NCI-H1092 treated with DMSO at 0.1 percent for 48 hours (cell line): ENCODE measurements at regions not wholly inside any gene's neighbourhood (a gene's known extent, or its start where the extent isn't known, plus 50 kb on each side); places are given as distances from the start of the nearest gene placed in this dataset.

Source experiments
- DNase-seq: peaks from one replicate; lab custom pipeline; 2025; lab: John Stamatoyannopoulos, UW

DNA sequence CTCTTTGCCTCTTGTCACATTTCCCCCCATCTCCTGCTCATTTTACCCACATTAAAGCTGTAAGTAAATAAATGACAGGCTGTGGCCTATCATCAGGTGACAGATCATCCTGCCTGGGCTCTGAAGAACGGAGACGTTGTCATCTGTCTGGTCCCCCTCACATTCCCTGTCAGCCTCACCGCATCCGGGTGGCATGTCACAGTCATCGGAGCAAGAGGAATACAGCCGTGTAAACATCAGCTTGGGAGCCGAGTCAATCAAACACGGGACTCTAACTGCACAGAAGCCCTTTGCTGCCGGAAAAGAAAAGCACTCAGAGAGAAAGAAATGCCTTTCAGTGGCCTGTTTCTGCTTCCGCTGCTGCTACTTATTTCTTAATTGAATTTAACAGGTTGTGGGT, 371.9 kb upstream of the ID4 start:
- DNase-seq = peak; percentile 28

- DNase-seq = peak; percentile 24
Measured at GRCh38 chr6:19465760-19466159, 371.4 kb upstream of the ID4 start.

DNA sequence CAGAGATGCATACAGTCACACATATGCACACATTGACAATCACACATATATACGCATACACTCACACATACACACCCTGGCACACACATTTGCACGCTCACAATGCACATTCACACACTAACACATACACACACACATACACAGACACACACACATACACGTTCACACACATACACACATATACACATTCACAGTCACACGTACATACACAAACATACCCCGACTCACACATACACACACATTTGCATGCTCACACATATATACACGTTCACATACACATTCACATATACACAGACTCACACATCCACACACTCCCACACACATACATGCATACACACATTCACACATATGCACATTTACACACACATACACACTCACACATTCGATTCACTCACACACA, 366.8 kb upstream of the ID4 start:
- DNase-seq = no peak

DNA sequence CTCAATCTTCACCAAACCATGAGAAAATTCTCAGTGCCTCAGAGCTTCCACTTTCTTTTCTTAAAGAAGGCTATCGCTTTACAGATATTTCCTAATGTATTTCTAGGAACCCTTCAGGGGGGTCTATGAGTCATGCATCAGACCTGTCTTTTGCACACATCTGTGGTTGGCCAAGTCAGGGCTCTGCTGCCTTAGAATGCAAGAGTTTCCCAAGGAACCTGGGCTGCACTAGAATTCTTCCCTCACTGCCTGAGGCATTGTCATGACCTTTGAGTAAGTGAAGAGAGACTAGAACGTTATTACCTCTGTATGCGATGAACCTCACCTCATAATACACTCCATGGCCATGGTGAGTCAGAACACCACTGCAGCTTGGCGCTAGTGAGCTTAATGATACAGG, 365.0 kb upstream of the ID4 start:
- no peak for DNase-seq

DNA sequence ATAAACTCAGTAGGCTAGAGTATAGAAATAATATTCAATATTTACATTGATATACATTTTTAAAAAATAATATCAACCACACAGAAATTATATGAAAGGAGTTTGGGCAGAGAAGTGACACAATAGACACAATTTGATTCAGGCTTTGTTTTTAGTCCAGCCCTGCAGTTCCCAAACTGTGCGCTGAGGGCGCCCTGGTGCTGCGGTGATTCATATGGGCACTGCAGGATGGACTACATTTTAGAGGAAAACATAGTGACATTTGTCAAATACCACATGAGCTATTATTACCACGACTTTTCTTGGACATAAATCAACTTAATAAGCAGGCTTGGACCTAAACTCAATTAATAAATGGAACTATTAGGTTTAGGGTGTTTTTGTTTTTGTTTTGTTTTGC, 364.3 kb upstream of the ID4 start:
- DNase-seq = no peak

DNA sequence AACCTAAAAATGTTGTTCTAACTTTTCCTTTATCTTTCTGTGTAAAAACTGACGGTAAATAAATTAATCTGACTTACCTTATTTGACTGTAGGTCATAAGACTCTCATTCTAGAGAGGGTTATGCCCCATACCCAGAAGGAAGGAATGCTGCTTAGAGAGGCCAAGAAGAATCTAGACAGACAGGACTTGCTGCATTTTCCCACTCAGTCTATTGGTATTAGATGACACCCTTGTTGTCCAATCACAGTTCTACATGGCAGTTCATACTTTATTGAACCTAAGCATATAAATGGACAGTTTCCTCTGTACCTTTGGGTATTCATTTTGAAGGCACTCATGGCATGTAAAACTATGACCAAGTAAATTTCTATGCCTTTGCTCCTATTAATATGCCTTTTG, 359.6 kb upstream of the ID4 start:
- no peak for DNase-seq

DNA sequence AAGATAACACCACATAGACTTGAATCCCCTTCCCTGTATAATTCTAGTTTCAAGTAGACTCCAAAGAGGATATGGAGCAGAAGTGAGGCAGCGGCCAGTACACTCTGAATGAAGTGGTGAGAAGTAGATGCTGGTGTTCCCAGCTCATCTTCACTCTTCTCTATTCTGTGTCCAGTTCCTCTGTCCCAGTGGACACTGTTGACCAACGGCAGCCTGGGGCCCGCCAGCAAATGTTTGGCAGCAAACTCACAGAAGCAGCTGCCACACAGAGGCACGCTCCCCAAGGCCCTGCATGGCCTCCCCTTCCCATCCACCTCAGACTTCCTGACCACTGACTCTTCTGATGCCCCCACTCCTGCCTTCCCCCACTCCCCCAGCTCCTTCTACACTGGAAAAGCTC, 358.9 kb upstream of the ID4 start:
- DNase-seq = no peak

DNA sequence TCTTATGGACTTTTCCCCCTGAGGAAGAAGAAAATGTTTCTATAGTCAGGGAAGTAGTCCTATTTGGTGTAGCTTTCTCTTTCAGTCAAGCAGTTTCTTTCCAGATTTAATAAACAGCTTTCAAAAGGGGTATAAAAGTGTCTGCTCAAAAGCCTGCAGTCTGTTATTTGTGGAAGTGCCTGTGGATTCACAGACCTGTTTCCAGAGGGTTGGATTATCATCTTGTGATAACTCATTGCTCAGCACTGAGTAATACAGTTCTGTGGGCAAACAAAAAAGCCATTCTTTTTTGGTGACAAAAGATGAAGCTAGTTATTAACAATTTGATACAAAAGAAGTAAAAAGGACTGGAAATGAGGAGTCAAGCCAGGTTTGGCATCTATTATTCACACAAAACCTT, 358.2 kb upstream of the ID4 start:
- DNase-seq = no peak

DNA sequence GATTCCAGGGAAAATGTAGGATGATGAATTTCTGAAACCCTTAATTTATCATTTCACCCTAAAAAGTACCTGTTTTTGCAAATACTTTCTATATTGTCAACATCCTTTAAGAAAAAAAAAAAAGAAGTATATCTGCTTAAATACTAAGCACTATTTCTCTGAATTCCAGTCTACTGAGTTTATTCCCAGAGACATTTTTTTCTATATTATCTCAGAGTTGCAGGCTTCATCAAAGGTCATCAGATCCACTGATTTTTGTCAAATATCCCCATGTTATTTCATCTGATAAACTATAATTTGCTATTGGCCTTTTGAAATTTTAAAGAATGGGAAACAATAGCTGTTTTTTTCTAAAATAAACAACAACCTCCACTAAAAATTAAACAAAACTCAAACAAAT, 357.6 kb upstream of the ID4 start:
- DNase-seq = no peak

- DNase-seq = no peak
Measured at GRCh38 chr6:19492636-19493405, 344.3 kb upstream of the ID4 start.

- no peak for DNase-seq
Measured at GRCh38 chr6:19501737-19502245, 335.4 kb upstream of the ID4 start.

DNA sequence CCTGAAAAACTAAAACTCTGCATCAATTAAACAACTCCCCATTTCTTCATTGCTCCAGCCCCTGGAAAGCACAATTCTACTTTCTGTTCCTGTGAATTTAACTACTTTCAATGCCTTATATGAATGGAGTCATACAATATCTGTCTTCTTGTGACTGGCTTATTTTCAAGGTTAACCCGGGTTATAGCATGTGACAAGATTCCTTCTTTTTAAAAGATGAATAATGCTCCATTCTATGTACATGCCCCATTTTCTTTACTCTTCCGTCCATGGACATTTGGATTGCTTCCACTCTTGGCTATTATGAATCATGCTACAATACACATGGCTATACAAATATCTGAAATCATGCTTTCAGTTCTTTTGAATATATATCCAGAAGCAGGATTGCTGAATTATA, 334.9 kb upstream of the ID4 start:
- no peak for DNase-seq

DNA sequence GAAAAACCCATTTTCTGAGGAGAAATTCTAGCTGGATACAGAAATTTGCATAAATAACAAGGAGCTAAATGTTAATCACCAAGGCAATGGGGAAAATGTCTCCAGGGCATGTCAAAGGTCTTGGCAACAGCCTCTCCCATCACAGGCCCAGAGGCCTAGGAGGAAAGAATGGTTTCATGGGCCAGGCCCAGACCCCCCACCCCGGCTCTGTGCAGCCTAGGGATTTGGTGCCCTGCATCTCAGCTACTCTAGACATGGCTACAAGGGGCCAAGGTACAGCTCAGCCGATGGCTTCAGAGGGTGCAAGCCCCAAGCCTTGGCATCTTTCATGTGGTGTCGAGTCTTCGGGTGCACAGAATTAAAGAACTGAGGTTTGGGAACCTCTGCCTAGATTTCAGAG, 321.2 kb upstream of the ID4 start:
- no peak for DNase-seq

GRCh38 chr6:19519941-19520340, 317.2 kb upstream of the ID4 start:
- no peak for DNase-seq

DNA sequence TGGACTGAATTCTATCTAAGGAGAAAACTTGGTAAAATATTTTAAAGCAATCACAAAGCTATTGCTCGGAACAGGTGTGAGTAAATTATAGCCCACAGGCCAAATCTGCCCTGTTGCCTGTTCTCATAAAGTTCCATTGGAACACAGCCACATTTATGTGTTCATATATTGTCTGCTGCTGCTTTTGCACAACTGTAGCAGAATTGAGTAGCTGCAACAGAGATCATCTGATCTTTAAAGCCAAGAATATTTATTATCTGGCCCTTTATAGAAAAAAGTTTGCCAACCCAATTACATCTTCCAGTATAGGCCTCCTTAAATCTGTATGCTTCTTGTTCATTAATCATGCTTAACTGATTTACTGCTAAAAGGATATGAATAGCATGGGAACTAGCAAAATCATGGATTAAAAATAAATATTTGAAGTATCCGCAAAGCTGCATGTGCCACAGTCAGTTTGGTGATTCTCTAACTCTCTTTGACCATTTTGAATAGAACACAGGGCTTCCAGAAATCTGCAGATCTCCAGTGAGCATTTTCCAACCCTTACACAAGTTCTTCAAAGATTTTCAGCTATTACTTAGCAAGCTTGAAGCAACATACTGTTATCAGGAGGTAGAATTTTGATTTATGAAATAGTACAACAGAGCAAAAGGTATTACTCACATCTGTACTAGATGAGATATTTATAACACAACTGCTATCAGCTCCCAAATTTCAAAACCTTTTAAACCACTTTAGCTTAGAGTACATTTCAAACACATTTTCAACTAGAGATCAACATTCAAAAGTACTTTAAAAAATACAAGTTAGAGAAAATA, 312.6 kb upstream of the ID4 start:
- no peak for DNase-seq

DNA sequence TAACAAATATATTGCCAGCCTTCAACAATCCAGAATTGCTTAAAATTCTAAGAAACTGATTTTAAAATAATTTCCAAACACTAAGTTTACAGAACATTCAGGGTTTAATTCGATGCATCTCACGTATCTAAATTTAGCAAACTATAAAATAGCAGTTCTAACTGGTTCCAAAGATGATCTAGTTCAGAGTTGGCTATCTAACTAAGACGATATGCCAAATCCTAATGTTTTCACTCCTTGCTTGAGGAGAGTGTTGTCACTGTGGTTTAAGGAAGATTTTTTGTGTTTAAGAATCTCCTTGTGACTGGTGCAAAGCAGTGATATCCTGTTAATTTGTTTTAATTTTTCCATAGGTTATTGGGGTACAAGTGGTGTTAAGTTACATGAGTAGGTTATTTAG, 311.5 kb upstream of the ID4 start:
- no peak for DNase-seq

DNA sequence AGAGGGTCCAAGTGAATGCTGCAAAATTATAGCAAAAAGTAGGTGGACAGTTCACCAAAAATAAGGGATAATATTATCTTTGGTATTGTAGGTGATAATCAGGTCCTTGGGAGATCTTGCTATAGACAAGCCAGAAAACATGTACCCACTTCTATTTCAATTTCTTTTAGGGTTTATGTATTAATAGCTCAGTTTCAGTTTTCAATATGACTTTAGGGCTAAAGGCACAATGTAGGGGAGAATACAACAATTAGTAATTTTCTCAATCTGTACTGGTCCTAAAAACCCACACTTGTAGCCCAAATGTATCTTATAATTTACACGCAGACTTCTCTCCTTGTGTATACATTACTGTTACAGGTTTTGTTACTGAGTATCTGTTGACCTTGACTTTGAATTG, 307.0 kb upstream of the ID4 start:
- no peak for DNase-seq

DNA sequence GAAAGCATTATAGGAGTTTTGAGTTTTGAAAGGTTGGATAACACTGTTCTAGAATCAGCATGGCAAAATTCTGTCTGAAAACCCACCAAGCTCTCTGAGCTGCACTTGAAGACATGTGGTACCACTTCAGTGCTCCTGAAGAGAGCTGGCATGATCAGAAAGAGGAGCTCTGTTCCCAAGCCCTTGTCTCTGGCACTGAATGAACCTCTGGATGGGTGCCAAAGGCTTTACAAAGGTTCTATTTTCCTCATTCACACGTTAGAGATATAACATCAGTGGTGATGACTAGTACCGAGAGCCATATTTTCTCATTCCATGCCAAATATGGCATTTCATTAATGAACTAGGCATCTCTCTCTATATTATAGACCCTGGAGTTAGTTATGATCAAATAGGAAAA, 301.8 kb upstream of the ID4 start:
- peak; percentile 78 for DNase-seq

GRCh38 chr6:19536838-19537237, 300.3 kb upstream of the ID4 start:
- no peak for DNase-seq

DNA sequence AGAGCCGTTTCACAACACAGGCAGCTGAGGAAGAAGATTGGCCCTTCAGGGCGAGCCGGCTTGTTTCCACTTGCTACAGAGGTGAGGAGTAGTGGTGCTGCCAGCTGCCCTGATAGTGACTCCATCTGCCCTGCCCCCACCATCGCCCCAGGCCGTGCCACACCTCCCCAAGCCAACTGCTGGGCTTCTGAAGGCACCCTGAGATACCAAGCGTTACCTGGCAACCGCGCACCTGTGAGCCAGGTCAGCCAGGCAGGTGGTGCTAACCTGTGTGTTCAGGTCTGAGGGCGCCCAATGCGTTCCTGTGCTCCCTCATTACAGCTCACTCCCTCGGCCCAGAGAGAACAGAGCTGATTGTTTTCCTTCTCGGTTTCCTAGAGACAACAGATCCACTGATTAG, 299.1 kb upstream of the ID4 start:
- no peak for DNase-seq

- no peak for DNase-seq
Measured at GRCh38 chr6:19547507-19547906, 289.7 kb upstream of the ID4 start.

- no peak for DNase-seq
Measured at GRCh38 chr6:19549109-19549508, 288.1 kb upstream of the ID4 start.

GRCh38 chr6:19550380-19550779, 286.8 kb upstream of the ID4 start:
- DNase-seq = no peak
